ENCODE measurements at regions not wholly inside any gene's neighbourhood (a gene's known extent, or its start where the extent isn't known, plus 50 kb on each side); places are given as distances from the start of the nearest gene placed in this dataset.

- no peak for DNase-seq
Observed at GRCh38 chr13:90395846-90396245, 951.6 kb upstream of the MIR17HG start.

- no peak for DNase-seq
Observed at GRCh38 chr13:90396266-90396665, 951.2 kb upstream of the MIR17HG start.

GRCh38 chr13:90397503-90397902 lies 950.0 kb upstream of the MIR17HG start:
- DNase-seq, result no peak

- no peak for DNase-seq
Observed at GRCh38 chr13:90400372-90400771, 947.1 kb upstream of the MIR17HG start.

GRCh38 chr13:90401150-90401549 lies 946.3 kb upstream of the MIR17HG start:
- DNase-seq, result no peak

- no peak for DNase-seq
Observed at GRCh38 chr13:90402102-90402501, 945.4 kb upstream of the MIR17HG start.

- no peak for DNase-seq
Observed at GRCh38 chr13:90402613-90403012, 944.9 kb upstream of the MIR17HG start.

GRCh38 chr13:90403330-90404082 lies 944.0 kb upstream of the MIR17HG start:
- no peak for DNase-seq

- DNase-seq, result no peak
Observed at GRCh38 chr13:90405301-90405700, 942.2 kb upstream of the MIR17HG start.

- DNase-seq, result no peak
Observed at GRCh38 chr13:90412980-90413379, 934.5 kb upstream of the MIR17HG start.

- no peak for DNase-seq
Observed at GRCh38 chr13:90413548-90413947, 933.9 kb upstream of the MIR17HG start.

- DNase-seq, result no peak
Observed at GRCh38 chr13:90414691-90415596, 932.5 kb upstream of the MIR17HG start.

- DNase-seq, result no peak
Observed at GRCh38 chr13:90415902-90416301, 931.6 kb upstream of the MIR17HG start.

- DNase-seq, result no peak
Observed at GRCh38 chr13:90416519-90416918, 931.0 kb upstream of the MIR17HG start.

GRCh38 chr13:90416938-90417337 lies 930.5 kb upstream of the MIR17HG start:
- DNase-seq, result no peak

- DNase-seq, result no peak
Observed at GRCh38 chr13:90420683-90421082, 926.8 kb upstream of the MIR17HG start.

- DNase-seq, result no peak
Observed at GRCh38 chr13:90427322-90428272, 919.9 kb upstream of the MIR17HG start.

- no peak for DNase-seq
Observed at GRCh38 chr13:90428522-90429210, 918.8 kb upstream of the MIR17HG start.

GRCh38 chr13:90430127-90430526 lies 917.4 kb upstream of the MIR17HG start:
- no peak for DNase-seq

GRCh38 chr13:90436697-90437096 lies 910.8 kb upstream of the MIR17HG start:
- DNase-seq, result no peak

- no peak for DNase-seq
Observed at GRCh38 chr13:90438576-90438975, 908.9 kb upstream of the MIR17HG start.

GRCh38 chr13:90443268-90443667 lies 904.2 kb upstream of the MIR17HG start:
- no peak for DNase-seq
